Kidney (tissue), 13 donors: ENCODE measurements at regions not wholly inside any gene's neighbourhood (a gene's known extent, or its start where the extent isn't known, plus 50 kb on each side); places are given as distances from the start of the nearest gene placed in this dataset.

Experiments used
- DNase-seq, 5 donors: peaks; one replicate each; pipeline ENCODE4 v3.0.0-alpha.2; 2013 to 2020
- FAIRE-seq: peaks from 2 replicates; lab custom pipeline; 2012; peaks lifted over from hg19 to GRCh38; lab: Jason Lieb, UNC
- H3K27ac ChIP-seq, 2 donors: one replicate each; pipeline ENCODE4 v1.7.0; 2013; ENCODE audit warnings: low read depth in 2 of 2, low read length in 2 of 2, inconsistent platforms in 1 of 2
- H3K27me3 ChIP-seq: one replicate; pipeline ENCODE4 v1.7.1; 2013; ENCODE audit warnings: low read length, inconsistent platforms; ENCODE audit not compliant: control insufficient read depth, insufficient read depth
- H3K36me3 ChIP-seq, 3 donors: one replicate each; pipeline versions ENCODE4 v1.7.0 to v1.7.1; 2013; ENCODE audit warnings: low read length in 3 of 3, control low read depth in 1 of 3, inconsistent platforms in 1 of 3; ENCODE audit not compliant: insufficient read depth in 3 of 3, control insufficient read depth in 2 of 3
- H3K4me1 ChIP-seq, 3 donors: one replicate each; pipeline versions ENCODE4 v1.7.0 to v1.7.1; 2013; ENCODE audit warnings: low read length in 3 of 3, inconsistent platforms in 1 of 3, low read depth in 1 of 3; ENCODE audit not compliant: control insufficient read depth in 2 of 3, insufficient read depth in 2 of 3
- H3K4me3 ChIP-seq, 3 donors: one replicate each; pipeline versions ENCODE4 v1.7.0 to v1.8.1; 2013; ENCODE audit warnings: low read length in 3 of 3, control low read depth in 1 of 3, inconsistent platforms in 1 of 3
- H3K9ac ChIP-seq, 3 donors: one replicate each; pipeline versions ENCODE4 v1.7.0 to v1.7.1; 2013; ENCODE audit warnings: low read length in 3 of 3, control low read depth in 1 of 3, inconsistent platforms in 1 of 3
- H3K9me3 ChIP-seq, 3 donors: one replicate each; pipeline versions ENCODE4 v1.7.0 to v1.7.1; 2013; ENCODE audit warnings: low read length in 3 of 3, control low read depth in 1 of 3, inconsistent platforms in 1 of 3; ENCODE audit not compliant: control insufficient read depth in 2 of 3, insufficient read depth in 1 of 3
- CTCF ChIP-seq: IDR thresholded peaks from 3 replicates; pipeline ENCODE4 v1.5.1; 2012; ENCODE audit warnings: mild to moderate bottlenecking, moderate library complexity, borderline replicate concordance; ENCODE audit not compliant: insufficient read depth; ENCODE audit errors: extremely low read depth
- intact Hi-C: fragments of 100-400 bp; cut with DNase I; formaldehyde crosslinking; loops from one replicate; pipeline ENCODE4 v1.11.1; 2022
- donor health status: control.
- donor health status: control.
- donor health status: control.
- donor health status: control.
- donor health status: control.
- donor health status: DM: yes; HTN: yes; CAD: no.
- donor health status: Normal renal cell carcinoma (clear cell type).

GRCh38 chr13:112639521-112639920 is 50.3 kb upstream of the ATP11A start:
- intact Hi-C loops, result loop anchor here (10.0 kb wide), 1 partner anchor 235 kb away; no protein-coding TSS in a partner anchor
- no peak overlapping the region for H3K4me3 ChIP-seq
- no peak overlapping the region for H3K27ac ChIP-seq
- DNase-seq (peak in 1 of 5 donors; percentile 6), FAIRE-seq (no peak)
- no peak overlapping the region for H3K9ac ChIP-seq
- H3K4me1 ChIP-seq, result no peaks in the 10 kb centered on the region
- no peaks in the 10 kb centered on the region for H3K9me3 ChIP-seq
- H3K36me3 ChIP-seq, result no peaks in the 10 kb centered on the region
- H3K27me3 ChIP-seq, result no peaks in the 10 kb centered on the region
- TF ChIP-seq CTCF, result no peak

- peak in 2 of 5 donors; percentile 22 to 54 for DNase-seq
- FAIRE-seq, result no peak
- H3K4me3 ChIP-seq, result no peak overlapping the region
These were observed 50.9 kb upstream of the ATP11A start for GRCh38 chr13:112638919-112639318.

GRCh38 chr13:112638157-112638750 is 50.3 kb upstream of the TUBGCP3 start:
- Histone ChIP-seq H3K27me3 (no peaks in the 10 kb centered on the region), H3K4me1 (no peaks in the 10 kb centered on the region), H3K27ac (no peak overlapping the region), H3K4me3 (no peak overlapping the region), H3K9ac (no peak overlapping the region), H3K36me3 (no peaks in the 10 kb centered on the region), H3K9me3 (no peaks in the 10 kb centered on the region)
- FAIRE-seq, result no peak
- intact Hi-C loops, result loop anchor here (10.0 kb wide), 1 partner anchor 237 kb away; no protein-coding TSS in a partner anchor
- no peak for TF ChIP-seq CTCF
- DNase-seq, result peak in 2 of 5 donors; percentile 39 to 60

More at GRCh38 chr13:112638919-112639318, 50.9 kb upstream of the ATP11A start:
- Histone ChIP-seq H3K27me3 (no peaks in the 10 kb centered on the region), H3K9me3 (no peaks in the 10 kb centered on the region), H3K36me3 (no peaks in the 10 kb centered on the region), H3K4me1 (no peaks in the 10 kb centered on the region), H3K9ac (no peak overlapping the region), H3K27ac (no peak overlapping the region)
- intact Hi-C loops, result loop anchor here (10.0 kb wide), 1 partner anchor 236 kb away; no protein-coding TSS in a partner anchor
- no peak for TF ChIP-seq CTCF
